ENCODE measurements at regions not wholly inside any gene's neighbourhood (a gene's known extent, or its start where the extent isn't known, plus 50 kb on each side); places are given as distances from the start of the nearest gene placed in this dataset.
"Not testable (repeated sequence)": the region's sequence is repeated elsewhere in the genome, so short reads cannot be mapped to it uniquely, and the experiment has no call there.

GRCh38 chr17:83192161-83192788, 112.9 kb downstream of the METRNL start:
- DNase-seq (ENCODE audit: low read depth in 2 of 2) = no peak

GRCh38 chr17:83192789-83193335, 113.5 kb downstream of the METRNL start:
- DNase-seq (ENCODE audit: low read depth in 2 of 2) = not testable (repeated sequence)

- DNase-seq (ENCODE audit: low read depth in 2 of 2) = no peak
Measured at GRCh38 chr17:83193336-83194185, 114.2 kb downstream of the METRNL start.

GRCh38 chr17:83194186-83194561, 114.8 kb downstream of the METRNL start:
- no peak for DNase-seq (ENCODE audit: low read depth in 2 of 2)

- no peak for DNase-seq (ENCODE audit: low read depth in 2 of 2)
Measured at GRCh38 chr17:83194761-83195329, 115.4 kb downstream of the METRNL start.

- no peak for DNase-seq (ENCODE audit: low read depth in 2 of 2)
Measured at GRCh38 chr17:83195330-83196023, 116.1 kb downstream of the METRNL start.

- DNase-seq (ENCODE audit: low read depth in 2 of 2) = no peak
Measured at GRCh38 chr17:83196024-83196365, 116.6 kb downstream of the METRNL start.

GRCh38 chr17:83196366-83196765, 117.0 kb downstream of the METRNL start:
- no peak for DNase-seq (ENCODE audit: low read depth in 2 of 2)

- DNase-seq (ENCODE audit: low read depth in 2 of 2) = no peak
Measured at GRCh38 chr17:83196973-83197880, 117.8 kb downstream of the METRNL start.

- no peak for DNase-seq (ENCODE audit: low read depth in 2 of 2)
Measured at GRCh38 chr17:83198366-83199341, 119.2 kb downstream of the METRNL start.

GRCh38 chr17:83199500-83200201, 120.2 kb downstream of the METRNL start:
- peak; percentile 13 to 60 for DNase-seq (ENCODE audit: low read depth in 2 of 2)

GRCh38 chr17:83200231-83200699, 120.9 kb downstream of the METRNL start:
- peak in 1 of 2 experiments; percentile 45 for DNase-seq (ENCODE audit: low read depth in 2 of 2)

GRCh38 chr17:83200751-83201150, 121.3 kb downstream of the METRNL start:
- no peak for DNase-seq (ENCODE audit: low read depth in 2 of 2)

- DNase-seq (ENCODE audit: low read depth in 2 of 2) = no peak
Measured at GRCh38 chr17:83201206-83202001, 122.0 kb downstream of the METRNL start.

- DNase-seq (ENCODE audit: low read depth in 2 of 2) = no peak
Measured at GRCh38 chr17:83202002-83203000, 122.9 kb downstream of the METRNL start.

- no peak for DNase-seq (ENCODE audit: low read depth in 2 of 2)
Measured at GRCh38 chr17:83203073-83203471, 123.7 kb downstream of the METRNL start.
